ENCODE measurements at regions not wholly inside any gene's neighbourhood (a gene's known extent, or its start where the extent isn't known, plus 50 kb on each side); places are given as distances from the start of the nearest gene placed in this dataset.
"Not testable (repeated sequence)": the region's sequence is repeated elsewhere in the genome, so short reads cannot be mapped to it uniquely, and the experiment has no call there.

DNA sequence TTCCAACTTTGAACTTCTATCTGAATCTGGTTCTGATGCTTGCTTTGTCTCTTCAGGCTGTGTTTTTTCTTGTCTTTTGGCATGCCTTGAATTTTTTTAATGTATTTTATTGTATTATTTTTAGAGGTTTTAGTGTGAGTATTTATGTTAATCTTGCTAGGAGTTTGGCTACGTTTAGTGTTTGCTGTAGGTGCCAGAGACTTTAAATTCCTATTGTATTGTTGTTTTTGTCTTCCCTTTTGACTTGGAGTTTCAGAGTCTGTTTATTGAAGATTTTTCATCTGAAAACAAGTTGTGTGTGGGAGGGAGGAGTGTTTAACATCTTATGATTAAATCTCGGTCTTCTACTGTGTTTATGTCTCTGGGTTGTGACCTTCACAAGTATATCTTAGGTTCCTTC, 956.8 kb downstream of the TLE1 start:
- no peak for DNase-seq (ENCODE audit: low read depth)

DNA sequence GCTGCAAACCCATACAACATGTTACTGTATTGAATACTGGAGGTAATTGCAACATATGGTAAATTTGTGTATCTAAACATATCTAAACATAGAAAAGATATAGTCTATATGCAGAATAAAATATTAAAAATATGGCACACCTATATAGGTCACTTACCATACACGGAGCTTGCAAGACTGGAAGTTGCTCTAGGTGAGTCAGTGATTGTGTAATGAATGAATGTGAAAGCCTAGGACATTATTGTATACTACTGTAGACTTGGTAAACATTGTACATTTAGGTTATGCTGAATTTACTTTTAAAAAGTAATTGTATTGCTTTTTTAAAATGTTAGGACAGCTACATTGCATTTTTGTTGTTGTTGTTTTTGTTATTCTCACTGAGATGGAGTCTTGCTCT, 968.8 kb downstream of the TLE1 start:
- no peak for DNase-seq (ENCODE audit: low read depth)

DNA sequence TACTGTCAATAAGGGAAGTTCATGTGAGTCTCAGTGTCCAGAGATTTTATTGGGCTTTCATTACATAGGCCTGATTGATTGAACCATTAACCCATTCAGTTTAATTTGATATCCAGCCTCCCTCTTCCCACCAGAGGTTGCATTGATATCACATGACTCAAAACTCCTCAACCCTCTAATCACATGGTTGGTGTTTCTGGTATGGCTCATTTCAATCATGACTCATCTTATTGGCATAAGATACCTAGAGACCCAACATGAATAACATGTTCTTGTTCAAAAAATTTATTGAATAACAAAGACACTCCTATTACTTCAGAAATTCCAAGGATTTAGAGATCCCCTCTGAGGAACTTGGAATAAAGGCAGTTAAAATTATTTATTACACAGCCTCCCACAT, 982.2 kb downstream of the TLE1 start:
- no peak for DNase-seq (ENCODE audit: low read depth)

DNA sequence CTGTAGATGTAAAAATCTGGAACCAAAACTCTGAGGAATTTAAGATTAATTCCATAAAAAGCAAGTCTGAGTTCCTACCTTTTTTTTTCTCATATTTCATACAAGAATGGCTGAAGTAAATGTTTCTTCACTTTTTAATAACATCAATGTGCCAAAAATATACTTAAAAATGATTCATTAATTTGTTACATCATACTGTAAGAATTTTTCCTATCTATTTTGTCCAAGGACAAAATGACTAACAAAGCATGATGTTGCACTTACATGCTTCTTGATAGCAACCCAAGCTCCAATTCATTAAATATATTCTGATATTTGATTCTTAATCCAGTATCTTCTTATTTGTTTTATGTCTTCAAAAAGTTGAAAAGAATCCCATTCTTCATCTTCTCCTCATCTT, 988.3 kb downstream of the TLE1 start:
- no peak for DNase-seq (ENCODE audit: low read depth)

DNA sequence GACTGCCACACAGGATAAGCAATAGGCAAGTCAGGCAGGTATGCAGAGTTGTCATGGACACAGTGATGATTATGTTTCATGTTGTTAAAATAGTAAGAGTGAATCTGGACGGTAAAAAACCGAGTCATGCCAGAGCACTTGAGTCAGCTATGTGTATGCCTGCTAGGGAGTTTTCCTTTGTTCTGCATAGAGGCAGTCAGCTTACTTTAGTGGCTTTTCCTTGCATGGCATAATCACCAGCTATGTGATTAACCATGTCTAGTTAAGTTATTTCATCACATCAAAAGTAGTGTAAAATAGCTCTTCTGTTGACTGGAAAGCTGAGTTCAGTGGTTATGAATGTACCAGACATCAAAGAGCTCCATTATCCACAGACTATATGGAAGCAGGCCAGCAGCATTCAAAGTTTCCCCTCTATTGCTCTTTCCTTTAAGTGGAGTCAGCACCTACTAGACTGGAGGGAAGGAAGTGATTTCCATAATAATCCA, 989.8 kb downstream of the TLE1 start:
- no peak for DNase-seq (ENCODE audit: low read depth)

DNA sequence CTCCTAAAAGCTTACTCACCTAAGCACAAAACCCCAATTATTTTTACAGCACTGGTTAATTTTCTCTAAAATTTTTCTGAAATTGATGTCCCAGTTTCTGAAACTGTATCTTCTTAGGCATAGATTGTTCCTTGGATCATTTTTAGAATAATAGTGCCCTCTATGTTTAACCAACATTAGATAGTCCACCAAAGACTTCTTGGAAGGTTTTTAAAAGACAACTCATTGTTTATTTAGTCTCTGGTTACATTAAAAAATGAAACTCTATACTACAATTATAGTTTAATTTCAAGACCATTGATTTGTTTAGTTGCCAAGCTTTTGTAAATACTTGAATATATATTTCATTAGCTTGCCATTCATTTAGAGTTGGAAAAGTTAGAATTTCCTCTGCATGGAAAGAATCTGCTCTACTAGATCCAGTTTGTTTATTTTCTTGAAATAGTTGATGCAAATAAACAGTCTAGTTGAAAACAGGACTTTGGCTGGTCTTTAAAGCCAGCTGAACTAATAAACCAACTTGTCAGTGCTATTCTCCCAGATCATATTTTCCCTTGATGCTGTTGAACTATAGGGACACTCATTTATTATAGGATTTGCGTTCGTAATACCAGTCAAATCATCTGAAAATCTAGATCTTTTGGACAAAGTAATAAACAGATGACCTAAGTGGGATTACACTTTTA, 990.5 kb downstream of the TLE1 start:
- no peak for DNase-seq (ENCODE audit: low read depth)

DNA sequence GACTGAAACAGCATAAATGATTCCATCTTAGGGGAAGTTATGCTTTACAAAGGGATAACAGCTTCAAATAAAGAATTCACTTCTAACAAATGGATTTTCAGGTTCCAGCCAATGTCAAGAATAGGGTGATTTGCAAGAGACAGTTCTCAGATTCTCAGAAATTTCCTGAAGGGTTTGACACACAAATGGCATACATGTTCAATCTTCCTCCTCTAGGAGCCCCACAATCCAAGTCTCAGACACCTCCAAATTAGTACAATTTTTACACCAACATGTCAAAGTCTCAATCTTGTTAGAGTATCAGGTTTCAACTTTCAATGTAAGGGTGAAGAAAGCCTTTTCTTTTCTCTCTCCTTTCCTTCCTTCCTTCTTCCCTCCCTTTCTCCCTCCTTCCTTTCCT, 996.6 kb downstream of the TLE1 start:
- DNase-seq (ENCODE audit: low read depth) = no peak

DNA sequence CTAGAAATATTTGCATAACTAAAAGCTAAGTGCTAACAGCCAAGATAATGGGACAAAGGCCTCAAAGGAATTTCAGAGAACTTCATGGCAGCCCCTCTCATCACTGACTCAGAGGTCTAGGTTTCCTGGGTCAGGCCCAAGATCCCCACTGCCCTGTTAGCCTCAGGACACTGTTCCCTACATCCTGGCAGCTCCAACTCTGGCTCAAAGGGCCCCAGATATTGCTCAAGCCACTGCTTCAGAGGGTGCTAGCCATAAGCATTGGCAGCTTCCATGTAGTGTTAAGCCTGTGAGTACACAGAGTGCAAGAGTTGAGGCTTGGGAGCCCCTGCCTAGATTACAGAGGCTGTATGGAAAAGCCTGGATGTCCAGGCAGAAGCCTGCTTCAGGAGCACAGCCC, 998.1 kb downstream of the TLE1 start:
- no peak for DNase-seq (ENCODE audit: low read depth)

DNA sequence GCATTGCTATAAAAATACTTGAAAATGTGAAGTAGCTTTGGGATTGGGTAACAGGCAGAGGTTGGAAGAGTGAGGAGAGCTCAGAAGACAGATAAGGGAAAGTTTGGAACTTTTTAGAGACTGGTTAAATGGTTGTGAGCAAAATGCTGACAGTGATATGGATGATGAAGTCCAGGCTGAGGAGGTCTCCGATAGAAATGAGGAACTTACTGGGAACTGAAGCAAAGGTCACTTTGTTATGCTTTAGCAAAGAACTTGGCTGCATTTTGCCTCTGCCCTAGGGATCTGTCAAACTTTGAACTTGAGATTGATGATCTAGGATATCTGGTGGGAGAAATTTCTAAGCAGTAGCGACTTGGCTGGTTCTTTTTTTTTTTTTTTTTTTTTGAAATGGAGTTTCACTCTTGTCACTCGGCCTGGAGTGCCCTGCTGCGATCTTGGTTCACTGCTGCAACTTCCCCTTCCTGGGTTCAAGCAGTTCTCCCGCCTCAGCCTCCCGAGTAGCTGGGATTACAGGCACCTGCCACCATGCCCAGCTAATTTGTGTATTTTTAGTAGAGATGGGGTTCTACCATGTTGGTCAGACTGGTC, 998.9 kb downstream of the TLE1 start:
- no peak for DNase-seq (ENCODE audit: low read depth)

DNA sequence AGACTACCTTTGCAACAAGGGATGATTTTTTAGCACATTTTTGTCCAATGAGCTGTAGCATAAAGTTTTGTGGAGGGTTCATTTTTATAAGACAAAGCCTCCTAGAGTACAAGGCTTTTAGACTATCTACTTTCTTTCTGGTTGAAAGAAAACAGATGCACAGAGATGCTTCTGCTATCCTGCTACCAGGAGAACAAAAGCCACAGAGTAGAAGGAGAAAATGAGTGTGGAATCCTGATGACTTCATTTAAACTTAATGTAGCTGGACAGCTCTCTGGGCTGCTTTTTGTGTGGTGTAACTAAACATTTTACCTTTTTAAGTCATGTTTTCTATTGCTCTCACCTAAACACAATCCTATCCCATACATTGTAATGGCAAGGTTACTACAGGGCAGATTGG, 1009.4 kb downstream of the TLE1 start:
- no peak for DNase-seq (ENCODE audit: low read depth)

DNA sequence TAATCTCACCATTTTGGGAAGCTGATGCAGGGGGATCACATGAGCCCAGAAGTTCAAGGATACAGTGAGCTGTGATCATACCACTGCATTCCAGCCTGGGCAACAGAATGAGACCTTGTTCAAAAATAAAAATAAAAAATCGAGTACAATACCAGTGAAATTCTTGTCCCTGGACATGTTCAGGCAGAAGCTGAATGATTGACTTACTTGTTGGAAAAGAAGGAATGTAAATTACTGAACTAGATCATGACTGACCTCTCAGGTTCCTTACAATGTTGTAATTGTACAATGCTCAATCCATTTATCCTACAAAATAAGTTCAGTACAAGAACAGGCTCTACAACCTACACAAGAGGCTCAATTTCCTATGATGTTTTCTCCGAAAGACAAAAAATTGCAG, 1010.4 kb downstream of the TLE1 start:
- no peak for DNase-seq (ENCODE audit: low read depth)

DNA sequence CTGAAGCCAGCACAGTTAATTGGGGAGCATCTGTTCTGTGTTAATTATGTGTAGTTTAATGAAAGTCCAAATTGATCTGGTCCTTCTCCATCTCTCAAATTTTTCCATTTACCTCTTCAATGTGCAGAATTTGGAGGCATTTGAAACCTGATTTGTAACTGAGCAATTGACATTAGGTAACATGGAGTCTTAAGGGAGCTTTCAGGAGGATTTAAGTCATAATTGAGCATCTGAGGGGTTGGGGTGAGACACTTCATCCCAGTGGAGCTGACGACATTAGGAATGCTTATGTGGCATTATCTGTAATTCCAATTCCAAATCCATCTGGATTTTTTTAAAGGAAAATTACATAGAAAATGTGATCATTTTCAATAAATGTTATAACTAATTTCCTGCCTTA, 1015.9 kb downstream of the TLE1 start:
- DNase-seq (ENCODE audit: low read depth) = no peak

DNA sequence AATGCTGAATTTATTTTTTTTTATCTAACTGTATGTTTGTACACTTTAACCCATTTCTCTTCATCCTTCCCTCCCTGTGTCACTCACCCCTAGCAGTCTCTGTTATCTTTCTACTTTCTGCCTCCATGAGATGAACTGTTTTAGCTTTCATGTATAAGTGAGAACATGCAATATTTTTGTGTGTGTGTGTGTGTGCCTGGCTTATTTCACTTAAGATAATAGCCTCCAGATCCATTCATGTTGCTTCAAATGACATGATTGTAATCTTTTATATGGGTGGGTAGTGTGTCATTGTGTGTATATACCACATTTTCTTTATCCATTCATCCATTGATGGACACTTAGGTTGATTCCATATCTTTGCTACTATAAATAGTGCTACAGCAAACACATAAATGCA, 1023.9 kb downstream of the TLE1 start:
- DNase-seq (ENCODE audit: low read depth) = no peak

DNA sequence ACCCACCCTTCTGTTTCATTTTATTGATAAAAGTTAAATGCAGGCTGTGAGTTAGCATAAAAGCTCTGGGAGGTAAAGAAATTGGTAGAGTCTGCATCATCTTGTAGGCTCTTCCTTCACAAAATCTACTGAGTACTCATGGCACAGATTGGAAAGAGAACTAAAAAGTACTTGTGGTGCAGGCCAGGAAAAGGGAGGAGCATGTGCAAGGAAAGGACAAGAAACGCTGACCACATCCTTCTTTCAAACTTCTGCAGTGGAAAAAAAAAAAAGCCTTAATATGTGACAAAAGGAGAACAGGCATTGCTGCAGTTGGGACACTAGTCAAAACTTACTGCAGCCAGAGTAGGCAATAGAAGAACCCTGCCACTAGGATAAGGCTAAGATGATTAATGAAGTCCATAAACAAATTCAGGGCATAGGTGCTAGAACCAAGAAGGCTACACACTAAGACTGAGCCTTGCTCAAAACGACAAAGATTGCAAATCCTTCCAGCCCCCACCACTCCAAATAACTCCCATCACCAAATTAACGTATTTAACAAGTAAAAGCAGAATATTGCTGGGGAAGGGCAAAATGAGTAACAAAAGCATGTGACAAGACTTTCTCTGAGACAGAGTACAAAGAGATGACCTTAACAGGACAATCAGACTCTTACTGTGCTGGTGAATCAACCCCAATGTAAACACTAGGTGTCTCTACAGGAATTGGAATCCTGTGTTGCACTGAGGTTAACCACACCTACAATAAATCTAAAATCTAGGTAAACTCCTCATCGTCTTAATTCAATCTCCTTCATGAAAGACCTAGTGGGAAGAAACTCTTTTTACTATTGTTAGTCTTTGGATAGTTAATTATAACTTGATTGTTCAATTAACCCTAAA, 1024.8 kb downstream of the TLE1 start:
- no peak for DNase-seq (ENCODE audit: low read depth)

DNA sequence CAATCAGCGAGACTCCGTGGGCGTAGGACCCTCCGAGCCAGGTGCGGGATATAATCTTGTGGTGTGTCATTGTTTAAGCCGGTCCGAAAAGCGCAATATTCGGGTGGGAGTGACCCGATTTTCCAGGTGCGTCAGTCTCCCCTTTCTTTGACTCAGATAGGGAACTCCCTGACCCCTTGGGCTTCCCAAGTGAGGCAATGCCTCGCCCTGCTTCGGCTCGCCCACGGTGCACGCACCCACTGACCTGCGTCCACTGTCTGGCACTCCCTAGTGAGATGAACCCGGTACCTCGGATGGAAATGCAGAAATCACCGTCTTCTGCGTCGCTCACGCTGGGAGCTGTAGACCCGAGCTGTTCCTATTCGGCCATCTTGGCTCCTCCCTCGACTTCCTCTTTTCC, 1029.6 kb downstream of the TLE1 start:
- DNase-seq (ENCODE audit: low read depth) = not testable (repeated sequence)

DNA sequence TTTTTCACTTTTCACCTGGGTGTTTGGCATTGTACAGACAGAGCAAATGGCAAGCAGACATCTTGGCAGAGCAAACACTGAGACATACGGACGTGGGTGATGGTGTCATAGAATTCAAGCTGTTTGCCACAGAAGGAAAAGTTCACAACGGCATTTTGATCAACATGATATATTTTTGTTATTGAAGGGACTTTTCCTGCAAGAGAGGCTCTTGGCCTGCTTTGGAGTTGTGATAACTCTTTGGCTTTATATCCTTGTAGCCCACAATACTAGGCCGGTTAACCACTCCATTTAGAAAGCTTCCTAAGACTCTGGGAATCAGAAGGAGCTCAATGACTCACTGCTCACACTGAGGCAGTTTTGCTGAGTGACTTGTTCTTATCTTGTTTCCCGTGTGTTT, 1038.3 kb downstream of the TLE1 start:
- no peak for DNase-seq (ENCODE audit: low read depth)

DNA sequence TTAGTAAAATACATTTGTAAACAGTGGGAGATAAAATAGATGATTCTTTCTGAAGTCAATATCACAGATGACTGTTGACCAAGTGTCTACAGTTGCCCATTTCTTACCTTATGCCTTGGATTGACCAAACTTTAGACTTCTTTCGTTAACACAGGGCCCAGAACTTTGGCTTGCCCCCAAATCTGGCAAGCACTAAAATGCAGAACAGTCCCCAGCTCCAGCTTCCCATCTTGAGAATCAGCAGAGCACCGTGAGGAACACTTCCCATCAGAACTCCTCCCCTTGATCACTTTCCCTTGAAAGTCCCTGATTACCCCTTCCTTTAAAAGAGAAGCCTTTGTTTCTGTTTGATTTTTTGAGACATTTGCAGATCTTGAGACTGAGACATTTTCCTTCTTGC, 1039.9 kb downstream of the TLE1 start:
- DNase-seq (ENCODE audit: low read depth) = no peak

DNA sequence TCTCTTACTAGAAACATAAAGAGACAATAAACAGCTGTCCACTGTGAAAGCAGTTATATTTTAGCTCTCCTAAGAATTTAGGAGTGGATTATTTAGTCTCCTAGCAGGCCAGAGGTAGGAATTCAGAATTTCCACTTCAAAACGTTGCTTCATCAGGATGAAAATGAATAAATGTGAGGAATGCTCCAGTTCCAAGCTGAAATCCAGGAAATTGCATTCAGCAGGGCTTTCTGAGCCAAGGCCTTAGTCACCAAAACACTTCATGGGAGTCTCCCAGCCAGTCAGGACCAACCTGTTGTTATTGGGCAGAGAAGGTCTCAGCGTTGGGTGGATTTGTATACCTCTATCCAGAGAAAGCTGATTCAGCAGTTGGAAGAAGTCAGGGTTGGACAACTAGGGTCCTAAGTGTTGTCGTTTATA, 1040.3 kb downstream of the TLE1 start:
- no peak for DNase-seq (ENCODE audit: low read depth)

DNA sequence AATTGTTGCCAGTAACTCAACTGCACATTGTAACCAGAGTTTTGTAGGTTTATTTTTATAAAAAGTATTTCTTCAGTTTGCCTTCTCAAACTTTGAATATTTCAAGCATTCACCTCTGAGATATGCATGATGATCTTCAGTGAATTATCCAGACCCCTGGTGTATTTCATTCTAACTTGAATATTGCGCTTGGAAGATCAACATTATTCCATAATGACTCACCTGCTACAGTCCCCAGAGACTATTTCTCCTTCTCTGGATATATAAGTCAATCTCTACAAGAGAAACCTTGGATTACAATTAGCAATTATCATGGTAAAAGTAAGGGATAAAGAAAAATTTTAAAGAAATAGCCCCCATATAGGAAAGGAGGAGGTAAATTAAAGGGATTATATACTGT, 1041.0 kb downstream of the TLE1 start:
- no peak for DNase-seq (ENCODE audit: low read depth)

DNA sequence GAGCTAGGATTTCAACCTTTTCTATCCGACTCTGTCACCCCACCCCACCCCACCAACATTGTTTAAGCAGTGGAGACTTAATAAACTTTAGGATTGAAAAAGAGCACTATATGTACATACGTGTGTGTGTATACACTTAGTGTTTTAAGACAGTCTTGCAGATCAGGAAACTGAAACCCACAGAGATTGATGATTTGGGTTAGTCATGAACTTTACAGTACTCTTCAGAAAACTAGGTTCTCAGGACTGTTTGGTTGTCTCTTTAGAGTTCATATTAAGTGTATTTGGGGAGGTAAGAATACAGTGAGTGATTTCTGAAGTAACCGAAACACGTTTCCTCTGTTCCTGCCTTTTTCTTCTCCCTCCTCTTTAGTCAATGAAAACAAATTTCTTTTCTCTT, 1043.1 kb downstream of the TLE1 start:
- no peak for DNase-seq (ENCODE audit: low read depth)

DNA sequence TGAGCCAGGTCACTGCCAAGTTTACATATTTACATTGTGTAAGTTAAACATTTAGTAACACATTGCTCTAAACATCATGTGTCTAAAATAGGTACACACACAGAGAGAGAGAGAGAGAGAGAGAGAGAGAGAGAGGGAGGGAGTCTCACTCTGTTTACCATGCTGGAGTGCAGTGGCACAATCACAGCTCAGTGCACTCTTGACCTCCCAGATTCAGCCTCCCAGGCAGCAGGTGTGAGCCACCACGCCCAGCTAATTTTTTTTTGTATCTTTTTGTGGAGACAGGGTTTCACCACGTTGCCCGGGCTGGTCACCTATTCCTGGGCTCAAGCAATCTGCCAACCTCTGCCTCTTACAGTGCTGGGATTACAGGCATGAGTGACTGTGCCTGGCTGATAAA, 1045.3 kb downstream of the TLE1 start:
- no peak for DNase-seq (ENCODE audit: low read depth)

DNA sequence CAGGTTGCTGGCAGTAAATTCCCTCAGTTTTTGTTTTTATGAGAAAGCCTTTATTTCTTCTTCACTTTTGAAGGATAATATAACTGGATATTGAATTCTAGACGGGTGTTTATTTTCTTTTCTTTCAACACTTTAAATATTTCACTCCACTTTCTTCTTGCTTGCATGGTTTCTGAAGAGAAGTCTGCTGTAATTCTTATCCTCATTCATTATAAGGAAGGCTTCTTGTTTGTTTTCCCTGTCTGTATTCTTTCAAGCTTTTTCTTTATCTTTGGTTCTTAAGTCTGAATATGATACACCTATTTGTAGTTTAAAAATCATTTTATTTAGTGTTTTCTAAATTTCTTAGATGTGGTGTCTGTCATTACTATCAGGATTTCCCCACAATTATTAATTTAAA, 1054.3 kb downstream of the TLE1 start:
- DNase-seq (ENCODE audit: low read depth) = no peak

DNA sequence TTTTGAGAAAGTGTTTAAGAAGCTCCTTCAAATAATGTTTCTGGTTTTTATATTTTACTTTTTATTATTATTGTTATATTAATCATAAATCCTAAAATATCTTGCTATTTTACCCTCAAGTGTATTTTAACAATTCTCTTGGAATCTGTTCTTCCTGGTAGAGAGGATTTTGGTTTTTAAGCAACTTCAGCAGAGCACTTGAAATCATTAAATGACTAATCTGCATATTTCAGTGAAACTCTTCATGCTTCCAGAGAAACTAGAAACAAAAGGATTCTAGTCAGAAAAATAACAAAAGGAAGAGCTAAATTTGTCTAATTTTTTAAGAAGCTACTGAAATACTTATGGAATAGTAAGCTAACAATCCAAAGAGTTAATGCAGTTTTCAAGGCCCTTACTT, 1057.3 kb downstream of the TLE1 start:
- no peak for DNase-seq (ENCODE audit: low read depth)

Measured in activated gamma-delta T cell treated with anti-CD3 and anti-CD28 coated beads, Interleukin-2, amount 50 U/mL, for 16 hours (primary cell).